PC-9 (cell line): ENCODE measurements at regions not wholly inside any gene's neighbourhood (a gene's known extent, or its start where the extent isn't known, plus 50 kb on each side); places are given as distances from the start of the nearest gene placed in this dataset.
"Not testable (repeated sequence)": the region's sequence is repeated elsewhere in the genome, so short reads cannot be mapped to it uniquely, and the experiment has no call there.

Experiments used
- BruUV-seq: library from RNA; stranded (reverse); fragments of 400-500 nt; replicated peaks from 2 replicates; lab custom pipeline; 2021; lab: Mats Ljungman, UMichigan
- CTCF ChIA-PET: fragments of 300-600 bp; sonication (Branson Sonifier 250); formaldehyde crosslinking; loops from one replicate; lab custom pipeline; 2022; ENCODE audit warnings: antibody characterized with exemption; lab: Charles Lee
- POLR2A ChIA-PET: fragments of 300-600 bp; sonication (Branson Sonifier 250); formaldehyde crosslinking; loops from one replicate; lab custom pipeline; 2022; ENCODE audit warnings: antibody characterized with exemption; ENCODE audit not compliant: unreplicated experiment; lab: Charles Lee
- DNase-seq, 2 experiments: peaks; one replicate each; pipeline versions ENCODE4 v3.0.0 to v3.0.0-alpha.2; 2015 to 2022; ENCODE audit warnings: mixed read lengths in 1 of 2
- H2AFZ ChIP-seq: fragments of 200-600 bp; sonication (generic); 2 replicates; pipeline ENCODE4 v1.8.1; 2017; ENCODE audit warnings: antibody characterized with exemption
- H3F3A ChIP-seq: fragments of 200-600 bp; sonication (generic); 2 replicates; pipeline ENCODE4 v1.8.1; 2017; ENCODE audit warnings: antibody characterized with exemption, mild to moderate bottlenecking, low read depth; ENCODE audit not compliant: insufficient read depth
- H3K27ac ChIP-seq: fragments of 200-600 bp; sonication (generic); 2 replicates; pipeline ENCODE4 v1.6.1; 2016; ENCODE audit warnings: mixed run types
- H3K27me3 ChIP-seq: fragments of 200-600 bp; sonication (generic); 2 replicates; pipeline ENCODE4 v1.6.1; 2016; ENCODE audit warnings: low read depth, mixed run types; ENCODE audit not compliant: insufficient read depth
- H3K36me3 ChIP-seq: fragments of 200-600 bp; sonication (generic); 2 replicates; pipeline ENCODE4 v1.6.1; 2016; ENCODE audit warnings: low read depth, mixed run types
- H3K4me1 ChIP-seq: fragments of 200-600 bp; sonication (generic); replicated peaks from 2 replicates; pipeline ENCODE4 v1.6.1; 2016; ENCODE audit warnings: mixed run types; ENCODE audit not compliant: insufficient read depth
- H3K4me2 ChIP-seq: fragments of 200-600 bp; sonication (generic); 2 replicates; pipeline ENCODE4 v1.6.1; 2017; ENCODE audit warnings: mixed run types
- H3K4me3 ChIP-seq: fragments of 200-600 bp; sonication (generic); 2 replicates; pipeline ENCODE4 v1.6.1; 2016; ENCODE audit warnings: mixed run types
- H3K79me2 ChIP-seq: fragments of 200-600 bp; sonication (generic); 2 replicates; pipeline ENCODE4 v1.6.1; 2017; ENCODE audit warnings: low read depth, mixed run types
- H3K9me2 ChIP-seq: fragments of 200-600 bp; sonication (generic); 2 replicates; pipeline ENCODE4 v1.8.1; 2017; ENCODE audit warnings: mild to moderate bottlenecking; ENCODE audit not compliant: insufficient read depth
- H3K9me3 ChIP-seq: fragments of 200-600 bp; sonication (generic); 2 replicates; pipeline ENCODE4 v1.8.1; 2016; ENCODE audit warnings: low read depth; ENCODE audit not compliant: insufficient read depth
- H4K20me1 ChIP-seq: fragments of 200-600 bp; sonication (generic); 2 replicates; pipeline ENCODE4 v1.8.1; 2017; ENCODE audit not compliant: insufficient read depth
- EZH2 ChIP-seq: fragments of 200-600 bp; sonication (generic); IDR thresholded peaks from 2 replicates; pipeline ENCODE4 v1.8.0; 2017; ENCODE audit warnings: antibody characterized with exemption, low read depth
- intact Hi-C: fragments of 100-400 bp; cut with micrococcal nuclease; formaldehyde crosslinking; loops from one replicate; pipeline ENCODE4 v1.10.0; 2022; ENCODE audit not compliant: unreplicated experiment
- TF ChIP-seq, protein P1 (sequence below): fragments of 200-600 bp; sonication (generic); conservative IDR thresholded peaks from 2 replicates; pipeline ENCODE4 v1.6.1; 2017; ENCODE audit warnings: mixed run types, antibody characterized with exemption, mild to moderate bottlenecking, moderate library complexity

DNA sequence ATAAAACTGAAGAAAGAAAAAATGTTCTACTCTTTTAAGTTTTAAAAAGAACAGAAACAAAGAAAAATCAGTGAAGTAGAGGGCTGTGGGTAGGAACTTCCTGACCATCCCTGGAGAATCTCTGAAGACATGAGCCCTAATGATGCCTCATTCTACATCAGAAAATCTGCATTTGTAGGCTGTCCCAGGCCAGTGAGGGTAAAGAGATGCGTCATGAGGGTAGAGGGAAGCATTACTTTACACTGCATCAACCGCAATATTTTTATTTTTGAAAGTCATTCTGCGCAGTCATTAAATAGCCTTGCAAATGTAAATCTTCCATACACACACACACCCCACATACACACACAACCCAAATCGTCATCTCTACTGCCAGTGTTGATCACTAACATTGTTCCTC is 82.1 kb upstream of the CABCOCO1 start:
- Histone ChIP-seq H3K4me1 (no peaks in the 10 kb centered on the region), H3K9me2 (no peaks in the 10 kb centered on the region), H3K4me3 (no peak overlapping the region), H3K4me2 (no peak overlapping the region), H3K27ac (no peak overlapping the region), H3K36me3 (no peaks in the 10 kb centered on the region), H3F3A (no peaks in the 10 kb centered on the region), H3K79me2 (no peaks in the 10 kb centered on the region), H4K20me1 (no peaks in the 10 kb centered on the region), H2AFZ (no peak overlapping the region), H3K9me3 (no peaks in the 10 kb centered on the region), H3K27me3 (no peaks in the 10 kb centered on the region)
- DNase-seq, result no peak
- ChIA-PET CTCF (no interaction called here), POLR2A (no interaction called here)
- intact Hi-C loops, result no loop called here
- BruUV-seq, result no TSS peak
- TF ChIP-seq, protein P1, sequence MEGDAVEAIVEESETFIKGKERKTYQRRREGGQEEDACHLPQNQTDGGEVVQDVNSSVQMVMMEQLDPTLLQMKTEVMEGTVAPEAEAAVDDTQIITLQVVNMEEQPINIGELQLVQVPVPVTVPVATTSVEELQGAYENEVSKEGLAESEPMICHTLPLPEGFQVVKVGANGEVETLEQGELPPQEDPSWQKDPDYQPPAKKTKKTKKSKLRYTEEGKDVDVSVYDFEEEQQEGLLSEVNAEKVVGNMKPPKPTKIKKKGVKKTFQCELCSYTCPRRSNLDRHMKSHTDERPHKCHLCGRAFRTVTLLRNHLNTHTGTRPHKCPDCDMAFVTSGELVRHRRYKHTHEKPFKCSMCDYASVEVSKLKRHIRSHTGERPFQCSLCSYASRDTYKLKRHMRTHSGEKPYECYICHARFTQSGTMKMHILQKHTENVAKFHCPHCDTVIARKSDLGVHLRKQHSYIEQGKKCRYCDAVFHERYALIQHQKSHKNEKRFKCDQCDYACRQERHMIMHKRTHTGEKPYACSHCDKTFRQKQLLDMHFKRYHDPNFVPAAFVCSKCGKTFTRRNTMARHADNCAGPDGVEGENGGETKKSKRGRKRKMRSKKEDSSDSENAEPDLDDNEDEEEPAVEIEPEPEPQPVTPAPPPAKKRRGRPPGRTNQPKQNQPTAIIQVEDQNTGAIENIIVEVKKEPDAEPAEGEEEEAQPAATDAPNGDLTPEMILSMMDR, result no peak
- TF ChIP-seq EZH2, result no peak

DNA sequence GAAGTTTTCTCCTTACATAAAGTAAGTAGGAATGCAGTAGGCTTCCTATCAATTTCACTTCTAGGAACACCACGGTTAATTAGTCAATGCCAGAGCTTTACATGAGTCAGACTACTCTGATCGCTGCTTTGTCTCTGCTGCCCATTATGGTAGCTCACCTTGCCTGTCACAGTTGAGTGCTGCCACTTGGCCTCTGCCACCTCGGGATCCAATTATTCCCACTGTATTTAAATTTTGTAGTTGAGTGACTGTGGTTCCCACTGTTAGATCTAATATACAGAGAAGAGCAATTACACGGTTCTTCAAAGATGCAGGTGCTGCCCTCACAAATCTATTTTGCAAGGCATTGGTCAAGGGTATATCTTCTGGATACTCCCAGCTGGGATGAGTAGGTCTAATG is 92.5 kb upstream of the CABCOCO1 start:
- H2AFZ ChIP-seq, H3K27me3 ChIP-seq, H3F3A ChIP-seq, CTCF ChIA-PET, H4K20me1 ChIP-seq, intact Hi-C loops, H3K9me2 ChIP-seq, POLR2A ChIA-PET, H3K27ac ChIP-seq, H3K79me2 ChIP-seq, H3K9me3 ChIP-seq, H3K4me3 ChIP-seq, H3K4me2 ChIP-seq, BruUV-seq, H3K36me3 ChIP-seq, H3K4me1 ChIP-seq, DNase-seq: not testable (repeated sequence)

DNA sequence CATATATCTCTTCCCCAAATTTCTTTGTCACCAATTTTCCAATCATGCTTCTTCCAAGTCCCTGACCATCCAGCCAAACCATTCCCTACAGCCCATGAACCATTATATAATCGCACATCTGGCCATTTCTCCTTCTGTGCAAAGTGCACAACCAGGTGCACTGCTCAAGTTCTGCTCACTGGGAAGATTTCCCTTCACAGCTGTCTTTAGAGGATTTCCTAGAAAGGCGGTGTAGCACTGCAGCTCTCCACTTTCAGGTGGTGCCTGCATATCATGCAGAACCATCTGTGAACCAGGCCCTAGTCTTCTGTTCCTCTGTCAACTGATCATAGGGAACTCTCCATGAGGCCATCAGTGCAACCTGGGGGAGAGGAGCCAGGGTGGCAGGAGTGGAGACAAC is 95.0 kb upstream of the CABCOCO1 start:
- no peaks in the 10 kb centered on the region for H3K79me2 ChIP-seq
- intact Hi-C loops, result no loop called here
- POLR2A ChIA-PET, result no interaction called here

More for the DNA sequence above, 95.0 kb upstream of the CABCOCO1 start:
- Histone ChIP-seq H3K4me1 (no peaks in the 10 kb centered on the region), H2AFZ (no peak overlapping the region), H4K20me1 (no peaks in the 10 kb centered on the region), H3K4me2 (no peak overlapping the region), H3K27ac (no peak overlapping the region), H3K9me3 (no peaks in the 10 kb centered on the region), H3K27me3 (no peaks in the 10 kb centered on the region), H3K4me3 (no peak overlapping the region), H3K9me2 (no peaks in the 10 kb centered on the region), H3F3A (no peaks in the 10 kb centered on the region), H3K36me3 (no peaks in the 10 kb centered on the region)
- BruUV-seq, result no TSS peak
- no peak for DNase-seq
- TF ChIP-seq EZH2, result no peak
- TF ChIP-seq, protein P1, result no peak
- CTCF ChIA-PET, result no interaction called here
